GM23338 (cell line): ENCODE measurements at regions not wholly inside any gene's neighbourhood (a gene's known extent, or its start where the extent isn't known, plus 50 kb on each side); places are given as distances from the start of the nearest gene placed in this dataset.

Experiments used
- CTCF ChIP-seq, 2 experiments: fragments of 200-600 bp in 1 of 2; sonication (generic) in 1 of 2; conservative IDR thresholded peaks; 2 replicates each; pipeline versions ENCODE4 v1.5.1 to v1.6.1; 2016 to 2017; ENCODE audit warnings: antibody characterized with exemption in 2 of 2, low read depth in 2 of 2, mild to moderate bottlenecking in 2 of 2, moderate library complexity in 1 of 2
- ETS1 ChIP-seq: IDR thresholded peaks from 2 replicates; pipeline ENCODE4 v1.6.1; 2016; ENCODE audit warnings: antibody characterized with exemption
- EZH2 ChIP-seq: fragments of 200-600 bp; sonication (generic); IDR thresholded peaks from one replicate; pipeline ENCODE4 v1.8.0; 2017; ENCODE audit warnings: antibody characterized with exemption, mild to moderate bottlenecking, low read depth; ENCODE audit not compliant: unreplicated experiment
- EZH2phosphoT487 ChIP-seq: fragments of 200-600 bp; sonication (generic); IDR thresholded peaks from one replicate; pipeline ENCODE4 v1.8.1; 2018; ENCODE audit warnings: antibody characterized with exemption; ENCODE audit not compliant: unreplicated experiment
- JUNB ChIP-seq: IDR thresholded peaks from one replicate; pipeline ENCODE4 v1.6.1; 2016; ENCODE audit warnings: antibody characterized with exemption; ENCODE audit not compliant: unreplicated experiment
- POLR2AphosphoS5 ChIP-seq: IDR thresholded peaks from 2 replicates; pipeline ENCODE4 v1.6.1; 2016; ENCODE audit warnings: antibody characterized with exemption, low read depth
- ZNF462 ChIP-seq: fragments of 250-450 bp; sonication (Bioruptor Pico); IDR thresholded peaks from 2 replicates; pipeline ENCODE4 v1.5.0; 2020; ENCODE audit warnings: mild to moderate bottlenecking, moderate library complexity

- TF ChIP-seq CTCF (conservative IDR thresholded peaks at IDR 0.05; ENCODE audit: low read depth in 2 of 2) (no peak), JUNB (no peak), POLR2AphosphoS5 (no peak), EZH2 (no peak), EZH2phosphoT487 (no peak), ZNF462 (CRISPR knock-in tag) (no peak), ETS1 (no peak)
Observed at GRCh38 chr1:67939186-67939743, 106.0 kb upstream of the GNG12 start.
